Stomach (tissue), 4 donors: ENCODE measurements at regions not wholly inside any gene's neighbourhood (a gene's known extent, or its start where the extent isn't known, plus 50 kb on each side); places are given as distances from the start of the nearest gene placed in this dataset.

Source experiments
- CTCF ChIP-seq, 7 experiments: fragments of 450-650 bp in 4 of 7; fragments of 200-600 bp in 3 of 7; sonication (generic) in 3 of 7; IDR thresholded peaks; one replicate each; pipeline ENCODE4 v1.5.1; 2016 to 2019; ENCODE audit warnings: antibody characterized with exemption in 7 of 7, control low read depth in 2 of 7, mild to moderate bottlenecking in 1 of 7
- EP300 ChIP-seq: sonication (generic); formaldehyde crosslinking; IDR thresholded peaks from one replicate; pipeline ENCODE4 v1.6.1; 2017; ENCODE audit warnings: antibody characterized with exemption
- POLR2A ChIP-seq, 4 donors: fragments of 450-650 bp; IDR thresholded peaks; one replicate each; pipeline ENCODE4 v1.6.1; 2016; ENCODE audit warnings: antibody characterized with exemption in 4 of 4, control low read depth in 2 of 4, mild to moderate bottlenecking in 1 of 4, moderate library complexity in 1 of 4
- POLR2AphosphoS5 ChIP-seq, 3 donors: sonication (generic); formaldehyde crosslinking; IDR thresholded peaks; one replicate each; pipeline ENCODE4 v1.6.1; 2016; ENCODE audit warnings: antibody characterized with exemption in 3 of 3

GRCh38 chr15:97755726-97756125, 204.8 kb upstream of the ARRDC4 start:
- no peak for TF ChIP-seq CTCF (IDR thresholded peaks at IDR 0.05)
- TF ChIP-seq EP300 = no peak
- TF ChIP-seq POLR2A (IDR thresholded peaks at IDR 0.05) = no peak
- TF ChIP-seq POLR2AphosphoS5 (IDR thresholded peaks at IDR 0.05) = no peak
